ENCODE measurements at regions not wholly inside any gene's neighbourhood (a gene's known extent, or its start where the extent isn't known, plus 50 kb on each side); places are given as distances from the start of the nearest gene placed in this dataset.
"Not testable (repeated sequence)": the region's sequence is repeated elsewhere in the genome, so short reads cannot be mapped to it uniquely, and the experiment has no call there.

- H3K36me3 Mint-ChIP-seq (ENCODE audit: low read depth); DNase-seq; H3K9me3 Mint-ChIP-seq; H3K4me3 Mint-ChIP-seq; H3K27me3 Mint-ChIP-seq; H3K4me1 Mint-ChIP-seq; CTCF ChIA-PET; H3K27ac Mint-ChIP-seq; POLR2A ChIA-PET: not testable (repeated sequence)
Measured at GRCh38 chr1:78753679-78754078, 104.0 kb downstream of the IFI44 start.

GRCh38 chr1:78755986-78756385 lies 106.4 kb downstream of the IFI44 start:
- peaks cover 3% of the 10 kb centered on the region for H3K27me3 Mint-ChIP-seq
- H3K9me3 Mint-ChIP-seq = peaks cover 2% of the 10 kb centered on the region
- no peaks in the 10 kb centered on the region for H3K36me3 Mint-ChIP-seq (ENCODE audit: low read depth)
- CTCF ChIA-PET = interaction anchor here (0.5 kb wide), 1 partner anchor 864 kb away, joined by 4 read pairs; no protein-coding TSS in a partner anchor
- DNase-seq = no peak
- POLR2A ChIA-PET = no interaction called here
- no peak overlapping the region for H3K4me3 Mint-ChIP-seq
- no peak overlapping the region for H3K27ac Mint-ChIP-seq
- no peaks in the 10 kb centered on the region for H3K4me1 Mint-ChIP-seq

GRCh38 chr1:78758506-78758905 lies 108.9 kb downstream of the IFI44 start:
- CTCF ChIA-PET = no interaction called here
- peaks cover 2% of the 10 kb centered on the region for H3K9me3 Mint-ChIP-seq
- POLR2A ChIA-PET = no interaction called here
- H3K4me3 Mint-ChIP-seq = no peak overlapping the region
- H3K4me1 Mint-ChIP-seq = no peaks in the 10 kb centered on the region
- DNase-seq = no peak
- H3K27ac Mint-ChIP-seq = no peak overlapping the region
- H3K27me3 Mint-ChIP-seq = peaks cover 3% of the 10 kb centered on the region
- H3K36me3 Mint-ChIP-seq (ENCODE audit: low read depth) = no peaks in the 10 kb centered on the region

- Mint-ChIP-seq H3K9me3 (no peaks in the 10 kb centered on the region), H3K4me3 (no peak overlapping the region), H3K27ac (no peak overlapping the region), H3K4me1 (no peaks in the 10 kb centered on the region), H3K36me3 (ENCODE audit: low read depth) (no peaks in the 10 kb centered on the region), H3K27me3 (peaks cover 3% of the 10 kb centered on the region)
- DNase-seq = no peak
- POLR2A ChIA-PET = no interaction called here
- CTCF ChIA-PET = no interaction called here
Measured at GRCh38 chr1:78759881-78760280, 110.2 kb downstream of the IFI44 start.

- ChIA-PET CTCF (no interaction called here), POLR2A (no interaction called here)
- Mint-ChIP-seq H3K4me3 (no peak overlapping the region), H3K27me3 (peaks cover 3% of the 10 kb centered on the region), H3K4me1 (no peaks in the 10 kb centered on the region), H3K27ac (no peak overlapping the region), H3K36me3 (ENCODE audit: low read depth) (no peaks in the 10 kb centered on the region), H3K9me3 (no peaks in the 10 kb centered on the region)
- DNase-seq = no peak
Measured at GRCh38 chr1:78760858-78761257, 111.2 kb downstream of the IFI44 start.

- no peak for DNase-seq
- peaks cover 3% of the 10 kb centered on the region for H3K27me3 Mint-ChIP-seq
- H3K27ac Mint-ChIP-seq = no peak overlapping the region
- POLR2A ChIA-PET = no interaction called here
- H3K4me3 Mint-ChIP-seq = no peak overlapping the region
- H3K9me3 Mint-ChIP-seq = no peaks in the 10 kb centered on the region
- no peaks in the 10 kb centered on the region for H3K4me1 Mint-ChIP-seq
- no peaks in the 10 kb centered on the region for H3K36me3 Mint-ChIP-seq (ENCODE audit: low read depth)
- CTCF ChIA-PET = no interaction called here
Measured at GRCh38 chr1:78762113-78762512, 112.5 kb downstream of the IFI44 start.

GRCh38 chr1:78765489-78765888 lies 115.9 kb downstream of the IFI44 start:
- no peaks in the 10 kb centered on the region for H3K9me3 Mint-ChIP-seq
- ChIA-PET CTCF (no interaction called here), POLR2A (no interaction called here)
- no peaks in the 10 kb centered on the region for H3K36me3 Mint-ChIP-seq (ENCODE audit: low read depth)
- no peaks in the 10 kb centered on the region for H3K27me3 Mint-ChIP-seq
- no peak overlapping the region for H3K27ac Mint-ChIP-seq
- H3K4me3 Mint-ChIP-seq = no peak overlapping the region
- no peak for DNase-seq
- H3K4me1 Mint-ChIP-seq = no peaks in the 10 kb centered on the region

GRCh38 chr1:78779831-78780230 lies 130.2 kb downstream of the IFI44 start:
- Mint-ChIP-seq H3K4me1 (no peaks in the 10 kb centered on the region), H3K36me3 (ENCODE audit: low read depth) (no peaks in the 10 kb centered on the region), H3K4me3 (no peak overlapping the region), H3K9me3 (no peaks in the 10 kb centered on the region), H3K27me3 (no peaks in the 10 kb centered on the region), H3K27ac (no peak overlapping the region)
- ChIA-PET POLR2A (no interaction called here), CTCF (no interaction called here)
- no peak for DNase-seq

GRCh38 chr1:78787544-78787943 lies 137.9 kb downstream of the IFI44 start:
- POLR2A ChIA-PET = no interaction called here

GRCh38 chr1:78790174-78790573 lies 140.5 kb downstream of the IFI44 start:
- CTCF ChIA-PET = no interaction called here
- Mint-ChIP-seq H3K4me1 (no peaks in the 10 kb centered on the region), H3K36me3 (ENCODE audit: low read depth) (no peaks in the 10 kb centered on the region), H3K27ac (no peak overlapping the region), H3K27me3 (no peaks in the 10 kb centered on the region), H3K9me3 (no peaks in the 10 kb centered on the region), H3K4me3 (no peak overlapping the region)
- DNase-seq = no peak
- POLR2A ChIA-PET = no interaction called here

More at GRCh38 chr1:78787544-78787943, 137.9 kb downstream of the IFI44 start:
- Mint-ChIP-seq H3K27ac (no peak overlapping the region), H3K4me1 (no peaks in the 10 kb centered on the region), H3K4me3 (no peak overlapping the region), H3K9me3 (no peaks in the 10 kb centered on the region), H3K36me3 (ENCODE audit: low read depth) (no peaks in the 10 kb centered on the region), H3K27me3 (no peaks in the 10 kb centered on the region)
- DNase-seq = no peak
- CTCF ChIA-PET = no interaction called here

- no peak overlapping the region for H3K4me3 Mint-ChIP-seq
- no peaks in the 10 kb centered on the region for H3K27me3 Mint-ChIP-seq
- no peak for DNase-seq
- no peak overlapping the region for H3K27ac Mint-ChIP-seq
- no peaks in the 10 kb centered on the region for H3K36me3 Mint-ChIP-seq (ENCODE audit: low read depth)
- CTCF ChIA-PET = no interaction called here
- POLR2A ChIA-PET = no interaction called here
- H3K9me3 Mint-ChIP-seq = no peaks in the 10 kb centered on the region
- no peaks in the 10 kb centered on the region for H3K4me1 Mint-ChIP-seq
Measured at GRCh38 chr1:78792756-78793155, 143.1 kb downstream of the IFI44 start.

GRCh38 chr1:78797108-78797781 lies 147.6 kb downstream of the IFI44 start:
- CTCF ChIA-PET = no interaction called here
- Mint-ChIP-seq H3K27me3 (no peaks in the 10 kb centered on the region), H3K4me3 (no peak overlapping the region), H3K9me3 (no peaks in the 10 kb centered on the region), H3K27ac (no peak overlapping the region), H3K4me1 (no peaks in the 10 kb centered on the region), H3K36me3 (ENCODE audit: low read depth) (no peaks in the 10 kb centered on the region)
- no peak for DNase-seq
- POLR2A ChIA-PET = no interaction called here

GRCh38 chr1:78799926-78800325 lies 150.3 kb downstream of the IFI44 start:
- ChIA-PET POLR2A (no interaction called here), CTCF (no interaction called here)
- no peak for DNase-seq
- peaks cover 4% of the 10 kb centered on the region for H3K27me3 Mint-ChIP-seq
- no peaks in the 10 kb centered on the region for H3K36me3 Mint-ChIP-seq (ENCODE audit: low read depth)
- H3K9me3 Mint-ChIP-seq = no peaks in the 10 kb centered on the region
- H3K27ac Mint-ChIP-seq = no peak overlapping the region
- no peak overlapping the region for H3K4me3 Mint-ChIP-seq
- no peaks in the 10 kb centered on the region for H3K4me1 Mint-ChIP-seq

- Mint-ChIP-seq H3K27ac (no peak overlapping the region), H3K4me3 (no peak overlapping the region)
Measured at GRCh38 chr1:78814176-78814575, 164.5 kb downstream of the IFI44 start.

More at GRCh38 chr1:78814176-78814575, 164.5 kb downstream of the IFI44 start:
- Mint-ChIP-seq H3K4me1 (no peaks in the 10 kb centered on the region), H3K9me3 (no peaks in the 10 kb centered on the region), H3K36me3 (ENCODE audit: low read depth) (no peaks in the 10 kb centered on the region), H3K27me3 (no peaks in the 10 kb centered on the region)
- DNase-seq = no peak
- CTCF ChIA-PET = no interaction called here
- POLR2A ChIA-PET = no interaction called here

Data from activated CD4-positive, alpha-beta T cell treated with anti-CD3 and anti-CD28 coated beads, Interleukin-2, amount 10 ng/mL, durations not matched to agents 7 days and 5 days (primary cell).